ENCODE measurements at regions not wholly inside any gene's neighbourhood (a gene's known extent, or its start where the extent isn't known, plus 50 kb on each side); places are given as distances from the start of the nearest gene placed in this dataset.
"Not testable (repeated sequence)": the region's sequence is repeated elsewhere in the genome, so short reads cannot be mapped to it uniquely, and the experiment has no call there.

DNA sequence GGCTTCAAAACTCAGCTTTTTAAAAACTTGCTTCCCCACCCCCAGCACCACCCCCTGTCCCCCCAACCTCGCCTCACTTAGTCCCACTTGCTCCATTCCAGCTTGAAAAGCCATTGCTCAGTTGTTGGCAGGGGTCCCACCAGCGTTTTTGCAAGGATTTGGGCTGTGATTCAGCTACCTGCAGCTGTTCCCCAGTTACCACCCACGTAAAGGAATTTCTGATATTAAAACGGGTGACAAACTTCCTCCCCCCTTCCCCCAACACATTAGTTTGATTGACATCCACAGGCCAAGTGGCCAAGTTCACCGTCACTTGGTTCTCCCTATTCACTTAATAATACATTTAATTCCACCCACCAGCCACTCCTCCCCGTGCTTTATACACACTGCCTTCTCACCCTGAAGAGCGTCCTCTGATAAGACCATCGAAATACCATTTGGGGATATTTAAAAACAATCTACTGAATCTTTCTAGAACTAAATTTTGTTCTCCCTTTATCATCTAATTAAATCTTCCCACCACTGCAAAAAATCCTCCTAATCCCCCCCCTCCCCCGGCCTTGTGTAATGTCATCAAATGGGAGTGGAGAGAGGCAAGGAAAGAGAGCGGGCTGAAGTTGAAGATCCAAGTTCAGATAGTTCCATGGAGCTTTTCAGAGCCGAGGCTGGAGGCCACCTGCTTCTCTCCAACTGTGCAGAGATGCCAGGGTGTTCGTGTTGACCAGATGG is 55.1 kb downstream of the SOX9 start:
- in situ Hi-C loops (cut with HindIII; ENCODE audit: low sequenced_read_pairs) = no loop called here

GRCh38 chr17:72176516-72176851 is 55.7 kb downstream of the SOX9 start:
- in situ Hi-C loops (cut with HindIII; ENCODE audit: low sequenced_read_pairs) = no loop called here

GRCh38 chr17:72176951-72177660 is 56.3 kb downstream of the SOX9 start:
- in situ Hi-C loops (cut with HindIII; ENCODE audit: low sequenced_read_pairs) = no loop called here

DNA sequence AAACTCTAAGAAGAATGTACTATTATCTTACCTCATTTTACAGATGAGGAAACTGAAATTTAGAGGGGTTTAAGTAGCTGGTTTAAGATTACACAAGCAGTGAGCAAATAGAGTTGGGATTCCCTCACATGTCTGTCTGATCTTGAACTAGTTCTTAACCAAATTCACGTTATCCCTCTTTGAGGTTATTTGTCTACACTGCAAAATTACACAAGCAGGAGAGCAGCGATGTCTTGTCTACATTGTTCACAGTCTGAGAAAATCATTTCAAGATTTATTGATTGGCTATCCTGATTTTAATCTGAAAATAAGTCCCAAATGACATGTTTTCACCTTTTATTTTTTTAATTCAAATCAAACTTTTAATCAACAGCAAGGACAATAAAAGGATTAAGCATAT is 56.9 kb downstream of the SOX9 start:
- in situ Hi-C loops (cut with HindIII; ENCODE audit: low sequenced_read_pairs) = no loop called here

DNA sequence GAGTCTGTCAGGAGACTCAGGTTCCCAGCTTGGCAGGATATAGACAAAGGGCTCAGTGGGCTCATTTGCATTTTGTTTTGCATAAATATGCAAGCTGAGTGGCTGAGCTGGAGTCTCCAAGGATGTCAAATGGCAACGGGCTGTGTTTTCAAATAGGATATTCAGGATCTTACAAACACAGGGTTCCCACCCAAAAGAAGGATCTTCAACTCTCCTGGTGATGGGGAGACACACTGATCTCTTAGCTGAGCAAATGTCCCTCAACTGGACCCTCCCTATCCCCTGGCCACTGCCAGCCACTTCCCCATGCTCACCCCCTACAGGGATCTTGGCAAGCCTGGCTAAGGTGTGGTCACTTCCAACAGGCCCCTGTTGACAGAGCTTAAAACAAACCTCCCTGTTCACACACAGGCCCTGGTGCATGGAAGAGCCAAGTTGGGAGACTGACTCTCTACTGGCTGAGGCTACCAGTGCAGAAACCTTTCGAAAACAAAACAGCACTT is 61.6 kb downstream of the SOX9 start:
- in situ Hi-C loops (cut with HindIII; ENCODE audit: low sequenced_read_pairs) = no loop called here

GRCh38 chr17:72183194-72183685 is 62.4 kb downstream of the SOX9 start:
- in situ Hi-C loops (cut with HindIII; ENCODE audit: low sequenced_read_pairs) = no loop called here

DNA sequence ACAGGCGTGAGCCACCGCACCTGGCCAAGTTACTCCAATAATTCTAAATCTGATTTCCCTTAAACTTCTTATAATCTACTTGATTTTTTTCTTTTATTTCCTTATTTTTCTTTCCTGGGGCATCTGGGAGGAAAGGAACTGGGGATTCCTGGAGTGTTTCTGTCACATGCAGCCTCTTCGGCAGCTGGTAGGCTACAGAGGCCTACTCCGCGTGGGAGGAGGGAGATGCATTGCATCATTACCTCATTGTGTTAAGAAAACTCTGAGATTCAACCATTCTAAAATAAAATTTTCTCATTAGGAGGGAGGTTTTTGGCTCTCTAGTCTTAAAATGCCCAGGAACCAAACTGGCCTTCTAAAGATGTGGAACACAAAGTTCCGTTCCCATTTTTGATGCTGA is 64.0 kb downstream of the SOX9 start:
- in situ Hi-C loops (cut with HindIII; ENCODE audit: low sequenced_read_pairs) = no loop called here

GRCh38 chr17:72185564-72185963 is 64.7 kb downstream of the SOX9 start:
- in situ Hi-C loops (cut with HindIII; ENCODE audit: low sequenced_read_pairs) = no loop called here

GRCh38 chr17:72187556-72187955 is 66.7 kb downstream of the SOX9 start:
- in situ Hi-C loops (cut with HindIII; ENCODE audit: low sequenced_read_pairs) = no loop called here

GRCh38 chr17:72188801-72189200 is 68.0 kb downstream of the SOX9 start:
- in situ Hi-C loops (cut with HindIII; ENCODE audit: low sequenced_read_pairs) = no loop called here

DNA sequence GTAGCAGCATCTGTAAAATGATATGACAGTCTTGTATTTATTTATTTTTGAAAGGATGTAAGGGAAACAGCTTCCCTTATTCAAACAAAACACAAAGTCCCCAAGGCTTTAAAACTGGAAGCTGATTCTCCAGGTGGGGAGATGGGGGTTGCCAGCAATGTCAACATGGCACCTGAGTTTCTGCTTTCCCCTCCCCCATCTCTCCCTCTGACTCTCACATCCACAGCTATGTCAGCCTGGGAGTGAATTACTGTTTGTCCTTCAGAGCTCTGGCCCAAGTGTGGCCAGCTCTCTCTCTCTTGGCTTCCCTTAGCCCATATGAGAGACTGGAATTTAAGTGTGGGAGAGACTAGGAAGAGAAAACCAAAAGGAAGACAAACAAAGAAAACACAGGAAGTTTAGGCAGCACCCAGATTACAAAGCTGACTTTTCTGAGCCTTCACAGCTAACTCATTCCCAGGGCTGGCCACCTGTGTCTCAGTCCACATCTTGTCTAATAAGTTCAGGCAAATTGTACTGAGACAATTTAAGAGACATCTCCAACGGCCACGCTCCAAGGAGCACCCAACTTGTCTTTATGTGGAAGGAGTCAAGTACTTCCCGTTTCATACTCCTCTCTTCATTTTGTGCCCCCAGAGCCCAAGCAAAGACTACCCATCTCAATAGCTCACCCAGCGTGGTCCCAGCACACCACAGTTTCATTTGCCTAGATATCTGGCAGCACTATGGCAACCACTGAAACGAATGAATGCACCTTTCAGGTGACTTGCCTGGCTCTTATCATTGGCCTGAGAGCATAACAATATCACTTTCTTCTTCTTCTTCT is 69.2 kb downstream of the SOX9 start:
- in situ Hi-C loops (cut with HindIII; ENCODE audit: low sequenced_read_pairs) = no loop called here

DNA sequence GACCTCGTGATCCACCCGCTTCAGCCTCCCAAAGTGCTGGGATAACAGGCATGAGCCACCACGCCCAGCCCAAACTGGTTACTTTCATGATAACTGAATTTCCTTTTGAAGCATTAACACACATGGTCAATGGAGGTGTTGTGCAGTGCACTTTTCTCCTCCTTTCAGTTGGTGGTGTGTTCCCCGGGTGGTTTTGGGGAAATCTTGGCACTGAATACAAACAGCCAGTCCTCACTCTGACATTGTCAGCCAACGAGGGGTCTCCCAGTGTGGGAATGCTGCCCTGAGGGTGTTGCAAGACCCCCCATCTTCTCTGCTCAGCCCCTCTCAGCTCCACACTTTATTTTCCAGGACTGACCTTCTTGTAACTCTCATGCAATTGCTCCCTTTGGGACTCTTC is 70.5 kb downstream of the SOX9 start:
- in situ Hi-C loops (cut with HindIII; ENCODE audit: low sequenced_read_pairs) = no loop called here

- in situ Hi-C loops (cut with HindIII; ENCODE audit: low sequenced_read_pairs) = no loop called here
These were observed 71.3 kb downstream of the SOX9 start for GRCh38 chr17:72191921-72192799.

DNA sequence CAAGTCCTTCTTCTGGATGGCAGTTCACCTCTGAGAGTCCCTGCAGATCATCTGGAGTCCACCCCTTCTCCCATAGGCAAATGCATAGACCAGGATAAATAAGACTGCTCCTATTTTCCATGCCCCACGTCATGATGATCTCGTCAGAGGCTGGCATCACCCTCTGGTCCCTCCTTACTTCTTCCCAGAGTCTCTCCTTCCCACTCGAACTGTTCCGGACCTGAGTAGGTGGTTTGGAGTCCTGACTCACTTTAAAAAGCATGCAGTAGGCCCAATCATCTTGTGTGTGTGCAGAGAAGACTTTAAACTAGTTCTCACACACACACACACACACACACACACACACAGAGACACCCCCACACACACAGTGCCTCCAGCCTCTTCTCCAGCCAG is 72.0 kb downstream of the SOX9 start:
- in situ Hi-C loops (cut with HindIII; ENCODE audit: low sequenced_read_pairs) = no loop called here

GRCh38 chr17:72193391-72194106 is 72.7 kb downstream of the SOX9 start:
- in situ Hi-C loops (cut with HindIII; ENCODE audit: low sequenced_read_pairs) = no loop called here

GRCh38 chr17:72194107-72194440 is 73.3 kb downstream of the SOX9 start:
- in situ Hi-C loops (cut with HindIII; ENCODE audit: low sequenced_read_pairs) = not testable (repeated sequence)

GRCh38 chr17:72199256-72199655 is 78.4 kb downstream of the SOX9 start:
- in situ Hi-C loops (cut with HindIII; ENCODE audit: low sequenced_read_pairs) = no loop called here

DNA sequence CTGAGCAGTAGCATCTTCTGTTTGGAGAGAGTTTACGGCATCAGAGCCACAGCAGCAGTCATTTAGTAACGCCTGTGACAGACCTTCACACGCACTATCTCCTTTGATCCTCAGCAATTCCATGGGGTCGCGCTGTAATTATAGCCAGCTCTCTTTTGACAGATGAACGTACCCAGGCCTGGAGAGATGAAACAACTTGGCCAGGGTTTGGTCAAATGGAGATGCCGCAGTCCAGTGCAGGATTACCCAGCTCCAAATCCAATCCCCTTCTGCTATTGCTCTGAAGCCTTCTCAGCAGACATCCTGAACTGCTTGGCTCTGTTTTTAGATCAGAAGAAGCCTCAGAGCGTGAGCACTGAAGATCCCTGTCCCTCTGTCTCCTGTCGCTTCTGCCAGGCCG is 83.9 kb downstream of the SOX9 start:
- in situ Hi-C loops (cut with HindIII; ENCODE audit: low sequenced_read_pairs) = no loop called here

DNA sequence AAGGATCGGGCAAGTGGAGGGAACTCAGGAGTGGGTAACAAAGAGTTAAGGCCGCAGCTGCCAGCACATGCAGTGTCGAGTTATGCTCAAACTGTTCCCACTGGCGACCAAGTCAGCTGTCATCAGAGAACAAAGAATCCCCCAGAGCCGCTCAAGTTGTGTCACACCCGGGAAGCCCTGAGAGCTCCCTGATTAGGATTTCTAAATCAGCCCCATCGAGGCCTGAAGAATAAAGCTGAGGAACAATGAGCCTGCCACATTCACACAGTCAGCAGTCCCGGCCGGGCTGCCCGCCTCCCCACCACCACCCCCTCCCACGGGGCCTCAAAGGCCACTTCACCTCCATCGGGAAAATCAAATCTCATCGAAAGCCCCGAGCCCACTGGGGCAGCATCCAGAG is 84.5 kb downstream of the SOX9 start:
- in situ Hi-C loops (cut with HindIII; ENCODE audit: low sequenced_read_pairs) = no loop called here

DNA sequence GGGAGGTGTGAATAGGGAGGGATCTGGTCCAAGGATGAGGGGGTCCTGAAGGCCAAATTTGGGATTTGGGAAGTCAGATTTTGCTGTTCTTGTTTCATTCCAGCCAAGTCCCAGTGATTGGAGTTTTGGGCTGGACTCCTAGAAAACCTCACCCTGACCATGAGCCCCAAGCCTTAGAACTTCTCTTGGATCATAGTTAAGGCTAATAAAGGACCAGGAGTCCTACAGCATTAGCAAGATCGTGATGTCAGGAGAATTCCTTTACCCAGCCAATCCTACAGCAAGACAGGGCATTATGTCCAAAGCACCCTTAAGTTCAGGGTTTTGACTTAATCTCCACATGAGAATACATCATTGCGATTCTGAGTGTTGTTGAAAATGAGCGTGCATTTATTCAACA is 85.0 kb downstream of the SOX9 start:
- in situ Hi-C loops (cut with HindIII; ENCODE audit: low sequenced_read_pairs) = no loop called here

All from DLD1 (cell line).